Sigmoid colon (tissue), 6 donors: ENCODE measurements at regions not wholly inside any gene's neighbourhood (a gene's known extent, or its start where the extent isn't known, plus 50 kb on each side); places are given as distances from the start of the nearest gene placed in this dataset.

Experiments
- DNase-seq: peaks from one replicate; pipeline ENCODE4 v3.0.0-alpha.2; 2019
- H3K27ac ChIP-seq, 4 donors: fragments of 200-600 bp; sonication (generic); one replicate each; pipeline ENCODE4 v1.5.1; 2016 to 2019; ENCODE audit warnings: mild to moderate bottlenecking in 1 of 4
- H3K27me3 ChIP-seq, 3 donors: fragments of 200-600 bp; sonication (generic); one replicate each; pipeline ENCODE4 v1.5.1; 2019; ENCODE audit warnings: mild to moderate bottlenecking in 1 of 3
- H3K36me3 ChIP-seq, 4 donors: fragments of 200-600 bp; sonication (generic); one replicate each; pipeline ENCODE4 v1.5.1; 2016 to 2019
- H3K4me1 ChIP-seq, 4 donors: fragments of 200-600 bp; sonication (generic); one replicate each; pipeline ENCODE4 v1.5.1; 2017 to 2019
- H3K4me3 ChIP-seq, 4 donors: fragments of 200-600 bp; sonication (generic); one replicate each; pipeline ENCODE4 v1.5.1; 2017 to 2019; ENCODE audit warnings: mild to moderate bottlenecking in 2 of 4, moderate library complexity in 1 of 4
- H3K9me3 ChIP-seq, 4 donors: fragments of 200-600 bp in 3 of 4; sonication (generic) in 3 of 4; one replicate each; pipeline versions ENCODE4 v1.5.1 to v1.6.1; 2013 to 2019
- CTCF ChIP-seq, 4 experiments: fragments of 450-650 bp in 3 of 4; fragments of 200-600 bp in 1 of 4; IDR thresholded peaks; one replicate each; pipeline ENCODE4 v1.5.1; 2016 to 2019; ENCODE audit warnings: antibody characterized with exemption in 4 of 4, mild to moderate bottlenecking in 3 of 4, moderate library complexity in 2 of 4
- EP300 ChIP-seq, 4 donors: sonication (generic); formaldehyde crosslinking; IDR thresholded peaks; one replicate each; pipeline ENCODE4 v1.6.1; 2017; ENCODE audit warnings: antibody characterized with exemption in 4 of 4
- POLR2A ChIP-seq, 2 donors: fragments of 450-650 bp; IDR thresholded peaks; one replicate each; pipeline ENCODE4 v1.6.1; 2016; ENCODE audit warnings: antibody characterized with exemption in 2 of 2, mild to moderate bottlenecking in 2 of 2, moderate library complexity in 2 of 2
- POLR2AphosphoS5 ChIP-seq, 4 donors: sonication (generic); formaldehyde crosslinking; IDR thresholded peaks; one replicate each; pipeline ENCODE4 v1.6.1; 2017; ENCODE audit warnings: antibody characterized with exemption in 4 of 4
- WGBS, 2 donors: extraction: QIAGEN DNeasy Blood & Tissue Kit; methylation state at CpG; one replicate each; pipeline ENCODE4 v1.1.7; 2013; 5-methylcytosine and 5-hydroxymethylcytosine counted together
- intact Hi-C: fragments of 100-400 bp; cut with DNase I; formaldehyde crosslinking; loops from one replicate; pipeline ENCODE4 v1.15.1; 2023
- donor health status: healthy with polysubstance abuse.
- donor health status: healthy.

- no peaks in the 10 kb centered on the region for H3K9me3 ChIP-seq
- no peak for TF ChIP-seq EP300 (IDR thresholded peaks at IDR 0.05)
- no peak for TF ChIP-seq POLR2AphosphoS5 (IDR thresholded peaks at IDR 0.05)
- no peak for TF ChIP-seq CTCF (IDR thresholded peaks at IDR 0.05)
- TF ChIP-seq POLR2A (IDR thresholded peaks at IDR 0.05) = no peak
- no peaks in the 10 kb centered on the region for H3K36me3 ChIP-seq
- no peaks in the 10 kb centered on the region for H3K27me3 ChIP-seq
- no peak for DNase-seq
- H3K4me1 ChIP-seq = no peaks in the 10 kb centered on the region
- intact Hi-C loops = no loop called here
- no peak overlapping the region for H3K27ac ChIP-seq
- H3K4me3 ChIP-seq = no peak overlapping the region
- 95 to 96% methylated on average over 1 of the region's 1 CpG for WGBS, 2 donors
Observed at GRCh38 chr2:181231151-181231550, 226.0 kb upstream of the ITGA4 start.

- DNase-seq = no peak
- Histone ChIP-seq H3K27me3 (no peaks in the 10 kb centered on the region), H3K27ac (no peak overlapping the region), H3K36me3 (no peaks in the 10 kb centered on the region), H3K4me1 (no peaks in the 10 kb centered on the region), H3K9me3 (no peaks in the 10 kb centered on the region), H3K4me3 (no peak overlapping the region)
- no peak for TF ChIP-seq POLR2A (IDR thresholded peaks at IDR 0.05)
- TF ChIP-seq EP300 (IDR thresholded peaks at IDR 0.05) = no peak
- no peak for TF ChIP-seq POLR2AphosphoS5 (IDR thresholded peaks at IDR 0.05)
- no peak for TF ChIP-seq CTCF (IDR thresholded peaks at IDR 0.05)
- intact Hi-C loops = no loop called here
- 81% methylated on average over 2 of the region's 2 CpGs for WGBS, 2 donors
Observed at GRCh38 chr2:181231886-181232621, 225.1 kb upstream of the ITGA4 start.

- H3K36me3 ChIP-seq = no peaks in the 10 kb centered on the region
- no peak overlapping the region for H3K27ac ChIP-seq
- WGBS, 2 donors = 92 to 93% methylated on average over 1 of the region's 1 CpG
- no peaks in the 10 kb centered on the region for H3K27me3 ChIP-seq
- TF ChIP-seq CTCF (IDR thresholded peaks at IDR 0.05) (no peak), EP300 (IDR thresholded peaks at IDR 0.05) (no peak), POLR2A (IDR thresholded peaks at IDR 0.05) (no peak), POLR2AphosphoS5 (IDR thresholded peaks at IDR 0.05) (no peak)
- H3K4me3 ChIP-seq = no peak overlapping the region
- no peaks in the 10 kb centered on the region for H3K9me3 ChIP-seq
- no peaks in the 10 kb centered on the region for H3K4me1 ChIP-seq
- no peak for DNase-seq
- intact Hi-C loops = no loop called here
Observed at GRCh38 chr2:181234487-181234891, 222.7 kb upstream of the ITGA4 start.

GRCh38 chr2:181235011-181235410 lies 222.2 kb upstream of the ITGA4 start:
- no peak overlapping the region for H3K27ac ChIP-seq
- no peaks in the 10 kb centered on the region for H3K9me3 ChIP-seq
- 93 to 97% methylated on average over 1 of the region's 1 CpG for WGBS, 2 donors
- H3K36me3 ChIP-seq = no peaks in the 10 kb centered on the region
- H3K4me1 ChIP-seq = no peaks in the 10 kb centered on the region
- no peaks in the 10 kb centered on the region for H3K27me3 ChIP-seq
- intact Hi-C loops = no loop called here
- TF ChIP-seq POLR2AphosphoS5 (IDR thresholded peaks at IDR 0.05) (no peak), CTCF (IDR thresholded peaks at IDR 0.05) (no peak), POLR2A (IDR thresholded peaks at IDR 0.05) (no peak), EP300 (IDR thresholded peaks at IDR 0.05) (no peak)
- DNase-seq = no peak
- no peak overlapping the region for H3K4me3 ChIP-seq
